Epithelial cell of proximal tubule (primary cell): ENCODE measurements at regions not wholly inside any gene's neighbourhood (a gene's known extent, or its start where the extent isn't known, plus 50 kb on each side); places are given as distances from the start of the nearest gene placed in this dataset.
"Not testable (repeated sequence)": the region's sequence is repeated elsewhere in the genome, so short reads cannot be mapped to it uniquely, and the experiment has no call there.

Experiments
- DNase-seq: peaks from one replicate; pipeline ENCODE4 v3.0.0-alpha.2; 2011; ENCODE audit warnings: low read depth
- H3K4me3 ChIP-seq: 2 replicates; pipeline ENCODE4 v1.5.1; 2011; ENCODE audit warnings: low read depth, mild to moderate bottlenecking, low read length
- CTCF ChIP-seq: conservative IDR thresholded peaks from 2 replicates; pipeline ENCODE4 v1.5.1; 2012; ENCODE audit warnings: low read depth, mild to moderate bottlenecking, low read length

DNA sequence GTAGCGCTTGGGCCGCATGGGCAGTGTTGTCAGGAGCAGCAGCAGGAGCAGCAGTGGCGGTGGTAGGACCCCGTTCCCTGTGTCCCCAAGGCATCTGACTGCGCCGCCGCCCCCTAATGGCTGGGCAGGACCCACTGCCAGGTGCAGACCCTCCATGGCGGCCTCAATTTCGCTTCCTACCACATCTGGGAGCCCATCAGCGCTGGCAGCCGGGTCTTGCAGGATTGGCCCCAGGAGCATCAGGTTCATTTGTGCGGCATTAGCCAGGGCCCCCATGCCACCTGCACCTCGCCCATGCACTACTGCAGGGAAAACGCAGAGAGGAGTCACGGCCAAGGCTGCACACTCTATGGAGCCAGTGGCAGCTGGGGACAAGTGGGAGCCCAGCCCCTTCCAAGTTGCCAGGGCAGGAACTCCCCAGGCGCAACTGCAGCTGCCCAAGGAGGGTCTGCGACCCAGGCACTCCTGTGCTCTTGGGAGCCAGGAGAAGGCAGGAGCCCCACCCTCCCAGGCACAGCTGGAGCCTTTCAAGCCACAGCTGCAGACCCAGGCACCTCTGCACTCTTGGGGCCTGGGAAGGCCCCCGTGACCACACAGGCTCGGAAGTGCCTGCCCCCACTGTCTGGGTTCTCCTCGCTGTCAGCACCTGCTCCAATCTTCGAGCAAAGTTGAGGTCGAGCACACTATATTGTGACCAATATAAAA lies 594.2 kb downstream of the KCNJ18 start:
- H3K4me3 ChIP-seq: no peak overlapping the region
- no peak for TF ChIP-seq CTCF
- no peak for DNase-seq

DNA sequence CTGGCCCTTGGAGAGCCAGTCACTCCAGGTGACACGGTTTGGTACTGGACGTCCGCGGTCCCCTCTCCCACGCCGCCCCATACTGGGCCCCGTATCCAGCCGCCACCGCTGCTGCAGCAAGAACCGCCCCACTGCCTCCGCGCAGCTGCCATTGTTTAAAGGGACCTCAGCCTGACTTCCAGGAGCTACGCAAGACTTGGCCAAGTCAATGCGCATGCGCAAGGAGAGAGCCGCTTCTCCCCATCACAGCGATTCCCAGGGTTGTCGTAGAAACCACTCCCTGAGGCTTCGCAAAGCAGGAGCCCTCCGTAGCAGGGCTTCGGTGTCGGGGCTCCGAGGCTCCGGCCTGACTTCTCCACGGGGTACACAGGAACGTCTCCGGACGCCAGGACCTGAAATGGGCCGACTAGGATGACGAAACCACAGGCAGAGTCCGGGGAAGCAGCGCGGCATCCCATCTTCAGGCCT lies 606.2 kb downstream of the KCNJ18 start:
- H3K4me3 ChIP-seq, DNase-seq: not testable (repeated sequence)

GRCh38 chr17:22300177-22300576 lies 607.9 kb downstream of the KCNJ18 start:
- TF ChIP-seq CTCF: no peak
- H3K4me3 ChIP-seq: no peak overlapping the region
- DNase-seq: no peak

DNA sequence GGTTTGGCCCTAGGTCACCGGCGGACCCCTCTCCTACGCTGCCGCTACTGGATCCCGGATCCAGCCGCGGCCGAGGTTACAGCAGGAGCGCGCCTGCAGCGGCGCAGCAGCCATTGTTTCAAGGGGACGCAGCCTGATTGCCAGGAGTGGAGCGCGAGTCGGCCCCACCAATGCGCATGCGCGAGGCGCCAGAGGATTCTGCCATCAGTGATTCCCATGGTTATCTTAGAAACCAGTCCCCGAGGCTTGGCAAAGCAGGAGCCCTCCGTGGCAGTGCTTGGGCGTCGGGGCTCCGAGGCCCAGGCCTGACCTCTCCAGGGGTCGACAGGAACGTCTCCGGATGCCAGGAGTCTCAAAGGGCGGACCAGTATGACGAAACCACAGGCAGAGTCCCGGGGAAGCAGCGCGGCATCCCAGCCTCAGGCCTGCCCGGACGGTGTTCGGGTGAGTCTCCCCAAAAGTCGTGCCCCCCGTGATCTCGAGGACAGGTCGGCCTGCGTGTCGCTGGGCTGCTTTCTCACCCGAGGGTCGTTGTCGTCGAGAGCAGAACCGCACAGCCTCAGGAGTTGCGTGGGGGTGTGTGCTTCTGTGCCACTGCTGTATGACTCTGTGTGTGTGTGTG lies 608.5 kb downstream of the KCNJ18 start:
- no peak for DNase-seq
- no peak overlapping the region for H3K4me3 ChIP-seq
- no peak for TF ChIP-seq CTCF

GRCh38 chr17:22301353-22301745 lies 609.0 kb downstream of the KCNJ18 start:
- TF ChIP-seq CTCF: no peak
- no peak for DNase-seq
- no peak overlapping the region for H3K4me3 ChIP-seq

GRCh38 chr17:22303096-22303495 lies 610.8 kb downstream of the KCNJ18 start:
- DNase-seq: no peak
- H3K4me3 ChIP-seq: no peak overlapping the region
- no peak for TF ChIP-seq CTCF

GRCh38 chr17:22303865-22304264 lies 611.5 kb downstream of the KCNJ18 start:
- TF ChIP-seq CTCF: no peak
- no peak overlapping the region for H3K4me3 ChIP-seq
- no peak for DNase-seq
